NCI-H2196 (cell line): ENCODE measurements at regions not wholly inside any gene's neighbourhood (a gene's known extent, or its start where the extent isn't known, plus 50 kb on each side); places are given as distances from the start of the nearest gene placed in this dataset.

Experiments used
- DNase-seq: peaks from one replicate; lab custom pipeline; 2025; ENCODE audit not compliant: unreplicated experiment; lab: John Stamatoyannopoulos, UW

- no peak for DNase-seq
These were observed 350.3 kb downstream of the PTTG2 start for GRCh38 chr4:38310446-38311043.

- no peak for DNase-seq
These were observed 351.4 kb downstream of the PTTG2 start for GRCh38 chr4:38311495-38312126.

GRCh38 chr4:38313175-38313574 is 350.8 kb upstream of the KLF3 start:
- peak; percentile 86 for DNase-seq

GRCh38 chr4:38313999-38314561 is 349.9 kb upstream of the KLF3 start:
- DNase-seq, result no peak

- peak; percentile 63 for DNase-seq
These were observed 349.3 kb upstream of the KLF3 start for GRCh38 chr4:38314663-38315062.

GRCh38 chr4:38315286-38315685 is 348.7 kb upstream of the KLF3 start:
- no peak for DNase-seq

- DNase-seq, result no peak
These were observed 348.0 kb upstream of the KLF3 start for GRCh38 chr4:38316045-38316444.

GRCh38 chr4:38317041-38317674 is 346.8 kb upstream of the KLF3 start:
- no peak for DNase-seq

- peak; percentile 90 for DNase-seq
These were observed 345.1 kb upstream of the KLF3 start for GRCh38 chr4:38318737-38319455.

- peak; percentile 91 for DNase-seq
These were observed 344.3 kb upstream of the KLF3 start for GRCh38 chr4:38319456-38320342.

- no peak for DNase-seq
These were observed 343.7 kb upstream of the KLF3 start for GRCh38 chr4:38320343-38320695.

GRCh38 chr4:38320833-38321232 is 343.2 kb upstream of the KLF3 start:
- no peak for DNase-seq

- DNase-seq, result no peak
These were observed 341.3 kb upstream of the KLF3 start for GRCh38 chr4:38322714-38323113.

GRCh38 chr4:38323141-38323641 is 340.8 kb upstream of the KLF3 start:
- DNase-seq, result no peak

- DNase-seq, result no peak
These were observed 339.0 kb upstream of the KLF3 start for GRCh38 chr4:38324861-38325628.

GRCh38 chr4:38325629-38325913 is 338.4 kb upstream of the KLF3 start:
- no peak for DNase-seq

- DNase-seq, result no peak
These were observed 337.5 kb upstream of the KLF3 start for GRCh38 chr4:38326499-38326898.

GRCh38 chr4:38327174-38327573 is 336.8 kb upstream of the KLF3 start:
- DNase-seq, result no peak

- DNase-seq, result no peak
These were observed 334.8 kb upstream of the KLF3 start for GRCh38 chr4:38328989-38329729.
